Peyer's patch (tissue), 4 donors: ENCODE measurements at regions not wholly inside any gene's neighbourhood (a gene's known extent, or its start where the extent isn't known, plus 50 kb on each side); places are given as distances from the start of the nearest gene placed in this dataset.

Experiments
- POLR2A ChIP-seq, 2 donors: fragments of 450-650 bp; IDR thresholded peaks; one replicate each; pipeline ENCODE4 v1.5.1; 2017; ENCODE audit warnings: antibody characterized with exemption in 2 of 2, mild to moderate bottlenecking in 2 of 2, moderate library complexity in 2 of 2
- TF ChIP-seq, protein P1 (sequence below), 6 experiments: fragments of 450-650 bp in 4 of 6; fragments of 200-600 bp in 2 of 6; sonication (generic) in 1 of 6; IDR thresholded peaks; one replicate each; pipeline ENCODE4 v1.5.1; 2017 to 2019; ENCODE audit warnings: antibody characterized with exemption in 6 of 6, mild to moderate bottlenecking in 3 of 6, moderate library complexity in 1 of 6

- TF ChIP-seq, protein P1, sequence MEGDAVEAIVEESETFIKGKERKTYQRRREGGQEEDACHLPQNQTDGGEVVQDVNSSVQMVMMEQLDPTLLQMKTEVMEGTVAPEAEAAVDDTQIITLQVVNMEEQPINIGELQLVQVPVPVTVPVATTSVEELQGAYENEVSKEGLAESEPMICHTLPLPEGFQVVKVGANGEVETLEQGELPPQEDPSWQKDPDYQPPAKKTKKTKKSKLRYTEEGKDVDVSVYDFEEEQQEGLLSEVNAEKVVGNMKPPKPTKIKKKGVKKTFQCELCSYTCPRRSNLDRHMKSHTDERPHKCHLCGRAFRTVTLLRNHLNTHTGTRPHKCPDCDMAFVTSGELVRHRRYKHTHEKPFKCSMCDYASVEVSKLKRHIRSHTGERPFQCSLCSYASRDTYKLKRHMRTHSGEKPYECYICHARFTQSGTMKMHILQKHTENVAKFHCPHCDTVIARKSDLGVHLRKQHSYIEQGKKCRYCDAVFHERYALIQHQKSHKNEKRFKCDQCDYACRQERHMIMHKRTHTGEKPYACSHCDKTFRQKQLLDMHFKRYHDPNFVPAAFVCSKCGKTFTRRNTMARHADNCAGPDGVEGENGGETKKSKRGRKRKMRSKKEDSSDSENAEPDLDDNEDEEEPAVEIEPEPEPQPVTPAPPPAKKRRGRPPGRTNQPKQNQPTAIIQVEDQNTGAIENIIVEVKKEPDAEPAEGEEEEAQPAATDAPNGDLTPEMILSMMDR (IDR thresholded peaks at IDR 0.05) = no peak
- TF ChIP-seq POLR2A (IDR thresholded peaks at IDR 0.05) = no peak
Observed at GRCh38 chr19:28553764-28554163, 659.2 kb downstream of the UQCRFS1 start.
